ENCODE measurements at regions not wholly inside any gene's neighbourhood (a gene's known extent, or its start where the extent isn't known, plus 50 kb on each side); places are given as distances from the start of the nearest gene placed in this dataset.

GRCh38 chr2:103959174-103960128, 894.5 kb upstream of the POU3F3 start:
- TF ChIP-seq CTCF (IDR thresholded peaks at IDR 0.05) (peak in 4 of 6 experiments; percentile 12 to 44 (median 28)), POLR2A (IDR thresholded peaks at IDR 0.05) (no peak)

All from Peyer's patch (tissue), 4 donors.